ENCODE measurements at regions not wholly inside any gene's neighbourhood (a gene's known extent, or its start where the extent isn't known, plus 50 kb on each side); places are given as distances from the start of the nearest gene placed in this dataset.

GRCh38 chr5:117433818-117434217, 859.2 kb upstream of the SEMA6A start:
- no peak for TF ChIP-seq CTCF (IDR thresholded peaks at IDR 0.05; ENCODE audit: low read depth, low read length)
- no peak overlapping the region for H3K4me3 ChIP-seq (replicated peaks in 1 of 2; ENCODE audit: low read depth in 2 of 2, low read length in 2 of 2)
- DNase-seq (ENCODE audit: low read depth in 2 of 2), result no peak

- DNase-seq (ENCODE audit: low read depth in 2 of 2), result no peak
- H3K4me3 ChIP-seq (replicated peaks in 1 of 2; ENCODE audit: low read depth in 2 of 2, low read length in 2 of 2), result no peak overlapping the region
- no peak for TF ChIP-seq CTCF (IDR thresholded peaks at IDR 0.05; ENCODE audit: low read depth, low read length)
Measured at GRCh38 chr5:117431091-117431490, 856.5 kb upstream of the SEMA6A start.

- no peak for TF ChIP-seq CTCF (IDR thresholded peaks at IDR 0.05; ENCODE audit: low read depth, low read length)
- DNase-seq (ENCODE audit: low read depth in 2 of 2), result no peak
- H3K4me3 ChIP-seq (replicated peaks in 1 of 2; ENCODE audit: low read depth in 2 of 2, low read length in 2 of 2), result no peak overlapping the region
Measured at GRCh38 chr5:117425163-117425562, 850.5 kb upstream of the SEMA6A start.

GRCh38 chr5:117424559-117424958, 849.9 kb upstream of the SEMA6A start:
- no peak for TF ChIP-seq CTCF (IDR thresholded peaks at IDR 0.05; ENCODE audit: low read depth, low read length)
- H3K4me3 ChIP-seq (replicated peaks in 1 of 2; ENCODE audit: low read depth in 2 of 2, low read length in 2 of 2), result no peak overlapping the region
- no peak for DNase-seq (ENCODE audit: low read depth in 2 of 2)

- DNase-seq (ENCODE audit: low read depth in 2 of 2), result no peak
- TF ChIP-seq CTCF (IDR thresholded peaks at IDR 0.05; ENCODE audit: low read depth, low read length), result no peak
- no peak overlapping the region for H3K4me3 ChIP-seq (replicated peaks in 1 of 2; ENCODE audit: low read depth in 2 of 2, low read length in 2 of 2)
Measured at GRCh38 chr5:117417501-117417900, 842.9 kb upstream of the SEMA6A start.

GRCh38 chr5:117414926-117415325, 840.3 kb upstream of the SEMA6A start:
- DNase-seq (ENCODE audit: low read depth in 2 of 2), result peak; percentile 17 to 68
- TF ChIP-seq CTCF (IDR thresholded peaks at IDR 0.05; ENCODE audit: low read depth, low read length), result no peak
- H3K4me3 ChIP-seq (replicated peaks in 1 of 2; ENCODE audit: low read depth in 2 of 2, low read length in 2 of 2), result no peak overlapping the region

- TF ChIP-seq CTCF (IDR thresholded peaks at IDR 0.05; ENCODE audit: low read depth, low read length), result no peak
- peak; percentile 2 to 54 for DNase-seq (ENCODE audit: low read depth in 2 of 2)
- no peak overlapping the region for H3K4me3 ChIP-seq (replicated peaks in 1 of 2; ENCODE audit: low read depth in 2 of 2, low read length in 2 of 2)
Measured at GRCh38 chr5:117411701-117412100, 837.1 kb upstream of the SEMA6A start.
